Tibial artery (tissue), 4 donors: ENCODE measurements at regions not wholly inside any gene's neighbourhood (a gene's known extent, or its start where the extent isn't known, plus 50 kb on each side); places are given as distances from the start of the nearest gene placed in this dataset.
"Not testable (repeated sequence)": the region's sequence is repeated elsewhere in the genome, so short reads cannot be mapped to it uniquely, and the experiment has no call there.

ENCODE experiments used
- DNase-seq, 2 donors: peaks; one replicate each; pipeline ENCODE4 v3.0.0-alpha.2; 2019
- H3K27ac ChIP-seq, 2 donors: fragments of 200-600 bp; sonication (generic) in 1 of 2; 1 replicate in 1 of 2; 2 replicates in 1 of 2; pipeline ENCODE4 v1.5.1; 2018 to 2019; ENCODE audit warnings: mild to moderate bottlenecking in 1 of 2
- H3K27me3 ChIP-seq, 2 donors: fragments of 200-600 bp; sonication (generic) in 1 of 2; one replicate each; pipeline versions ENCODE4 v1.5.1 to v1.6.0; 2016 to 2019
- H3K36me3 ChIP-seq, 3 donors: fragments of 200-600 bp; sonication (generic) in 2 of 3; one replicate each; pipeline ENCODE4 v1.5.1; 2016 to 2019; ENCODE audit warnings: mild to moderate bottlenecking in 2 of 3
- H3K4me1 ChIP-seq, 4 donors: fragments of 200-600 bp; sonication (generic) in 2 of 4; 1 replicate in 3 of 4; 2 replicates in 1 of 4; pipeline ENCODE4 v1.5.1; 2016 to 2019
- H3K4me3 ChIP-seq, 2 donors: fragments of 200-600 bp; sonication (generic) in 1 of 2; 1 replicate in 1 of 2; 2 replicates in 1 of 2; pipeline ENCODE4 v1.5.1; 2018 to 2019; ENCODE audit warnings: mild to moderate bottlenecking in 2 of 2
- H3K9me3 ChIP-seq, 3 donors: fragments of 200-600 bp; sonication (generic) in 1 of 3; one replicate each; pipeline ENCODE4 v1.5.1; 2016 to 2019
- CTCF ChIP-seq, 2 experiments: fragments of 200-600 bp in 1 of 2; fragments of 450-650 bp in 1 of 2; IDR thresholded peaks; one replicate each; pipeline ENCODE4 v1.5.1; 2017 to 2019; ENCODE audit warnings: antibody characterized with exemption in 2 of 2, mild to moderate bottlenecking in 1 of 2, moderate library complexity in 1 of 2
- intact Hi-C: fragments of 100-400 bp; cut with DNase I; formaldehyde crosslinking; loops from one replicate; pipeline ENCODE4 v1.15.0; 2023; ENCODE audit warnings: low total_unique reads

GRCh38 chr4:55696424-55696823 is 60.3 kb upstream of the NMU start:
- DNase-seq, H3K36me3 ChIP-seq, H3K4me3 ChIP-seq, H3K27ac ChIP-seq, intact Hi-C loops, H3K9me3 ChIP-seq, H3K27me3 ChIP-seq, H3K4me1 ChIP-seq: not testable (repeated sequence)

GRCh38 chr4:55706541-55706940 is 70.4 kb upstream of the NMU start:
- Histone ChIP-seq H3K27me3 (no peaks in the 10 kb centered on the region), H3K27ac (no peak overlapping the region), H3K9me3 (no peaks in the 10 kb centered on the region), H3K36me3 (no peaks in the 10 kb centered on the region), H3K4me1 (peaks cover 0 to 23% (median 1%) of the 10 kb centered on the region in 4 donors), H3K4me3 (no peak overlapping the region)
- TF ChIP-seq CTCF (IDR thresholded peaks at IDR 0.05), result no peak
- no peak for DNase-seq
- intact Hi-C loops, result no loop called here

- Histone ChIP-seq H3K27me3 (no peaks in the 10 kb centered on the region), H3K4me1 (peaks cover 0 to 23% (median 1%) of the 10 kb centered on the region in 4 donors), H3K9me3 (no peaks in the 10 kb centered on the region), H3K36me3 (no peaks in the 10 kb centered on the region), H3K27ac (no peak overlapping the region), H3K4me3 (no peak overlapping the region)
- intact Hi-C loops, result no loop called here
- TF ChIP-seq CTCF (IDR thresholded peaks at IDR 0.05), result no peak
- no peak for DNase-seq
Measured at GRCh38 chr4:55707507-55707906, 71.4 kb upstream of the NMU start.

- H3K4me3 ChIP-seq, H3K36me3 ChIP-seq, H3K27ac ChIP-seq, H3K27me3 ChIP-seq, intact Hi-C loops, H3K9me3 ChIP-seq, DNase-seq: not testable (repeated sequence)
- peaks cover 0 to 23% (median 1%) of the 10 kb centered on the region in 4 donors for H3K4me1 ChIP-seq
Measured at GRCh38 chr4:55707991-55708390, 71.9 kb upstream of the NMU start.

GRCh38 chr4:55712835-55713234 is 76.7 kb upstream of the NMU start:
- DNase-seq, H3K4me3 ChIP-seq, H3K4me1 ChIP-seq, H3K27ac ChIP-seq, H3K36me3 ChIP-seq, H3K9me3 ChIP-seq, intact Hi-C loops, H3K27me3 ChIP-seq: not testable (repeated sequence)

- TF ChIP-seq CTCF (IDR thresholded peaks at IDR 0.05), result no peak
- no peaks in the 10 kb centered on the region for H3K4me1 ChIP-seq
- no peak overlapping the region for H3K4me3 ChIP-seq
- DNase-seq, result no peak
- H3K27ac ChIP-seq, result no peak overlapping the region
- no peaks in the 10 kb centered on the region for H3K27me3 ChIP-seq
- no peaks in the 10 kb centered on the region for H3K9me3 ChIP-seq
- H3K36me3 ChIP-seq, result no peaks in the 10 kb centered on the region
- intact Hi-C loops, result no loop called here
Measured at GRCh38 chr4:55721651-55722050, 85.6 kb upstream of the NMU start.

GRCh38 chr4:55722132-55722531 is 86.0 kb upstream of the NMU start:
- no peaks in the 10 kb centered on the region for H3K27me3 ChIP-seq
- no peak for DNase-seq
- intact Hi-C loops, result no loop called here
- no peaks in the 10 kb centered on the region for H3K36me3 ChIP-seq
- TF ChIP-seq CTCF (IDR thresholded peaks at IDR 0.05), result no peak
- no peaks in the 10 kb centered on the region for H3K9me3 ChIP-seq
- H3K4me3 ChIP-seq, result no peak overlapping the region
- no peaks in the 10 kb centered on the region for H3K4me1 ChIP-seq
- no peak overlapping the region for H3K27ac ChIP-seq
